Calu3 (cell line): ENCODE measurements at regions not wholly inside any gene's neighbourhood (a gene's known extent, or its start where the extent isn't known, plus 50 kb on each side); places are given as distances from the start of the nearest gene placed in this dataset.

Experiments
- BruUV-seq: library from RNA; stranded (reverse); fragments of 400-500 nt; replicated peaks from 2 replicates; lab custom pipeline; 2021; lab: Mats Ljungman, UMichigan
- CTCF ChIA-PET: fragments of 300-600 bp; sonication (Branson Sonifier 250); formaldehyde crosslinking; loops from one replicate; lab custom pipeline; 2022; ENCODE audit warnings: antibody characterized with exemption; lab: Charles Lee
- DNase-seq: peaks from one replicate; pipeline ENCODE4 v3.0.0; 2022
- H3K27ac Mint-ChIP-seq: one replicate; pipeline ENCODE4 v1.8.0; 2022; ENCODE audit warnings: mixed read lengths; ENCODE audit not compliant: unreplicated experiment
- H3K27me3 Mint-ChIP-seq: one replicate; pipeline ENCODE4 v1.8.0; 2022; ENCODE audit warnings: mixed read lengths; ENCODE audit not compliant: unreplicated experiment
- H3K36me3 Mint-ChIP-seq: one replicate; pipeline ENCODE4 v1.8.0; 2022; ENCODE audit warnings: mild to moderate bottlenecking, moderate library complexity, mixed read lengths; ENCODE audit not compliant: insufficient read depth, unreplicated experiment
- H3K4me1 Mint-ChIP-seq: one replicate; pipeline ENCODE4 v1.8.0; 2022; ENCODE audit warnings: mild to moderate bottlenecking, low read depth, mixed read lengths; ENCODE audit not compliant: unreplicated experiment
- H3K4me3 Mint-ChIP-seq: one replicate; pipeline ENCODE4 v1.8.0; 2022; ENCODE audit warnings: mild to moderate bottlenecking, low read depth, moderate library complexity, mixed read lengths; ENCODE audit not compliant: unreplicated experiment
- H3K9me3 Mint-ChIP-seq: one replicate; pipeline ENCODE4 v1.8.0; 2022; ENCODE audit warnings: low read depth, mixed read lengths; ENCODE audit not compliant: unreplicated experiment
- intact Hi-C: fragments of 100-400 bp; cut with micrococcal nuclease; formaldehyde crosslinking; loops from one replicate; pipeline ENCODE4 v1.10.0; 2022; ENCODE audit not compliant: unreplicated experiment
- TF ChIP-seq, protein P1 (sequence below): fragments of 200-600 bp; IDR thresholded peaks from one replicate; pipeline ENCODE4 v1.8.0; 2022; ENCODE audit warnings: antibody characterized with exemption; ENCODE audit not compliant: unreplicated experiment

DNA sequence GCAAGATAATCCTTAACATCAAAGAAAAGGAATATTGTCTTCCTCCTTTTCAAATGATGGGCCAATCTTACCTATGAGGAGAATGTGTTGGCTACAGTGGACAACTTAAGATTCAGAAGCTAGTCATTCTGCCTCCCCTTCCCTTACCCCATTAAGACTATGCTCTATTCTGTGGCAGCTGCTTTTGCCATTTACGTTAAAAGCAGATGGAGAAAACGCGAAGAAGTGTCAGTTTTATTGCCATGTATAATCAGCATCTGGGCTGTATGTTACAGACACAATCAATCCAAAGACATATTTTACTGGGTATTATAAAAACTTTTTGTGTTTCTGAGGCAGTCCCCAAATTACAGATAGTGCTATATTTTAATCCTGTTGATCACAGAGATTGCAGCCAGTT, 196.1 kb upstream of the PACRGL start:
- CTCF ChIA-PET = no interaction called here
- H3K4me3 Mint-ChIP-seq = no peak overlapping the region
- no TSS peak for BruUV-seq
- TF ChIP-seq, protein P1, sequence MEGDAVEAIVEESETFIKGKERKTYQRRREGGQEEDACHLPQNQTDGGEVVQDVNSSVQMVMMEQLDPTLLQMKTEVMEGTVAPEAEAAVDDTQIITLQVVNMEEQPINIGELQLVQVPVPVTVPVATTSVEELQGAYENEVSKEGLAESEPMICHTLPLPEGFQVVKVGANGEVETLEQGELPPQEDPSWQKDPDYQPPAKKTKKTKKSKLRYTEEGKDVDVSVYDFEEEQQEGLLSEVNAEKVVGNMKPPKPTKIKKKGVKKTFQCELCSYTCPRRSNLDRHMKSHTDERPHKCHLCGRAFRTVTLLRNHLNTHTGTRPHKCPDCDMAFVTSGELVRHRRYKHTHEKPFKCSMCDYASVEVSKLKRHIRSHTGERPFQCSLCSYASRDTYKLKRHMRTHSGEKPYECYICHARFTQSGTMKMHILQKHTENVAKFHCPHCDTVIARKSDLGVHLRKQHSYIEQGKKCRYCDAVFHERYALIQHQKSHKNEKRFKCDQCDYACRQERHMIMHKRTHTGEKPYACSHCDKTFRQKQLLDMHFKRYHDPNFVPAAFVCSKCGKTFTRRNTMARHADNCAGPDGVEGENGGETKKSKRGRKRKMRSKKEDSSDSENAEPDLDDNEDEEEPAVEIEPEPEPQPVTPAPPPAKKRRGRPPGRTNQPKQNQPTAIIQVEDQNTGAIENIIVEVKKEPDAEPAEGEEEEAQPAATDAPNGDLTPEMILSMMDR = no peak
- intact Hi-C loops = no loop called here
- no peak overlapping the region for H3K27ac Mint-ChIP-seq
- DNase-seq = no peak
- H3K9me3 Mint-ChIP-seq = no peaks in the 10 kb centered on the region
- H3K36me3 Mint-ChIP-seq = no peaks in the 10 kb centered on the region
- H3K4me1 Mint-ChIP-seq = no peaks in the 10 kb centered on the region
- H3K27me3 Mint-ChIP-seq = no peaks in the 10 kb centered on the region

DNA sequence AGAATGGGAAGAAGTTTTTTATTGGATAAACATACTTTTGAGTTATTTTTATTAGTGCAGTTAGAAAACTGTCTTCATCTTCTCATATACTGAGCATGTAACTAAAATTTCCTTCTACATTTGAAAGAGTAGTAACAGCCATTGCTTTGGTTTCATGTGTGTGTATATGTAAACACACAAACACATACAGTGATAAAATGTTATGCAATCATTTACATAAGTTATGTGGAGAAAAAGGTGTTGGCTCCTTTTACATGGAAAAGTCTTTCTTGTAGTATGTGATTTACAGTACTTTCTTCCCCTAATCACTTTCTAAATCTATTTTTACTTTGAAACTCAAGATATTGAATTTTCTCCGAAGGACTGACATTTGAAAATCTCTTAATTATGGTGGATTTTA, 194.3 kb upstream of the PACRGL start:
- no TSS peak for BruUV-seq
- H3K27me3 Mint-ChIP-seq = no peaks in the 10 kb centered on the region
- CTCF ChIA-PET = no interaction called here
- intact Hi-C loops = no loop called here
- H3K4me1 Mint-ChIP-seq = no peaks in the 10 kb centered on the region
- no peaks in the 10 kb centered on the region for H3K36me3 Mint-ChIP-seq
- TF ChIP-seq, protein P1 = no peak
- no peak overlapping the region for H3K27ac Mint-ChIP-seq
- H3K4me3 Mint-ChIP-seq = no peak overlapping the region
- no peaks in the 10 kb centered on the region for H3K9me3 Mint-ChIP-seq
- no peak for DNase-seq

DNA sequence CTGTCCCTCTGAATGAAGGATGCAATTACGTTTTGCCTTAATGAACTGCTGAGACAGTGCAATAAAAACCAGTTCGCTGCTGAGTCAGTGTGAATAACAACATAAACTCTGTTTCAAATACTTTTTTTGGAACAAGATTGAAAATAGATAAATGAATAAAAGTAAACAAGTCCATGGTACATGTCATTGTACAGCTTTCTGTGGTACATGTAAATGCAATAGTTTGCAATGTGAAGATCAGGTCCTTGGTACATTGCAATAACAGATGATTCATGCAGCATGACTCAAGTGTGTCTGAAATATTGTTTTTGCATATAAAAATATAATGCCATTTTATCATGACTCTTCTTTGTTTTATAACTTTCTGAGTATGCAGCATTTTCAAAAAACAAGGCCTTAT, 193.4 kb upstream of the PACRGL start:
- Mint-ChIP-seq H3K36me3 (no peaks in the 10 kb centered on the region), H3K9me3 (no peaks in the 10 kb centered on the region), H3K4me3 (no peak overlapping the region), H3K27ac (no peak overlapping the region), H3K4me1 (no peaks in the 10 kb centered on the region), H3K27me3 (no peaks in the 10 kb centered on the region)
- CTCF ChIA-PET = no interaction called here
- DNase-seq = no peak
- TF ChIP-seq, protein P1 = no peak
- no TSS peak for BruUV-seq
- intact Hi-C loops = no loop called here

DNA sequence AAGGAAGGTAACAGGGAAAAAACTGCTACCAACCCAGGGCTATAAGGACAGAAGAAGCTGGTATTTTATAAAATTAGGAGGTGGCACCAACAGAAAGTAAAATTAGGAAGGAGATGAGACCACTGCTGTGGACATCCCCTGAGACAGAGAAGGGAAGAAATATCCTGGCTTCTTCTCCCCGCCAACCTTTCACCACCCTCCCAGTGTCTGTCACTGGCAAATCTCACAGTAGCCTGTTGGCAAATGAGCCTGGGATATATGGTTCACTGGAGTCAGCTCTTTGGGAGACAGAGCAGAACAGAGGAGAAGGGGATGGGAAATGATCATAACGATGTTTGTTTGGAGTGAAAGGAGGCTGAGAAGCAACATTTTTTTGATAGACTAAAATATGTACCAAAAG, 190.9 kb upstream of the PACRGL start:
- CTCF ChIA-PET = no interaction called here
- no peak overlapping the region for H3K4me3 Mint-ChIP-seq

More for the DNA sequence above, 190.9 kb upstream of the PACRGL start:
- TF ChIP-seq, protein P1 = no peak
- Mint-ChIP-seq H3K27me3 (no peaks in the 10 kb centered on the region), H3K36me3 (no peaks in the 10 kb centered on the region), H3K27ac (no peak overlapping the region), H3K4me1 (no peaks in the 10 kb centered on the region), H3K9me3 (no peaks in the 10 kb centered on the region)
- BruUV-seq = no TSS peak
- DNase-seq = no peak
- intact Hi-C loops = no loop called here
